Osteoblast (primary cell): ENCODE measurements at regions not wholly inside any gene's neighbourhood (a gene's known extent, or its start where the extent isn't known, plus 50 kb on each side); places are given as distances from the start of the nearest gene placed in this dataset.

Experiments
- DNase-seq: peaks from one replicate; pipeline ENCODE4 v3.0.0; 2011; ENCODE audit warnings: low spot score, mixed read lengths; ENCODE audit not compliant: insufficient read length; ENCODE audit errors: missing footprints
- H2AFZ ChIP-seq: 2 replicates; pipeline ENCODE4 v1.6.0; 2011; ENCODE audit warnings: mild to moderate bottlenecking, low read length
- H3K27ac ChIP-seq: 2 replicates; pipeline ENCODE4 v1.5.1; 2011; ENCODE audit warnings: mild to moderate bottlenecking, low read depth, low read length, moderate library complexity
- H3K27me3 ChIP-seq: 2 replicates; pipeline ENCODE4 v1.6.0; 2012; ENCODE audit warnings: mild to moderate bottlenecking, control low read depth, inconsistent platforms, low read length, moderate library complexity; ENCODE audit not compliant: insufficient read depth
- H3K36me3 ChIP-seq: 2 replicates; pipeline ENCODE4 v1.5.1; 2011; ENCODE audit warnings: mild to moderate bottlenecking, low read length, control low read depth, moderate library complexity; ENCODE audit not compliant: insufficient read depth
- H3K4me1 ChIP-seq: 2 replicates; pipeline ENCODE4 v1.5.1; 2011; ENCODE audit warnings: mild to moderate bottlenecking, low read length, control low read depth, moderate library complexity; ENCODE audit not compliant: insufficient read depth
- H3K4me2 ChIP-seq: 2 replicates; pipeline ENCODE4 v1.6.0; 2011; ENCODE audit warnings: mild to moderate bottlenecking, low read length; ENCODE audit not compliant: insufficient read depth
- H3K4me3 ChIP-seq: fragments of 200-600 bp; sonication (generic); 3 replicates; pipeline ENCODE4 v1.5.1; 2012; ENCODE audit warnings: mild to moderate bottlenecking, low read length, inconsistent platforms; ENCODE audit not compliant: insufficient read depth
- H3K79me2 ChIP-seq: 2 replicates; pipeline ENCODE4 v1.6.0; 2012; ENCODE audit warnings: mild to moderate bottlenecking, low read length, control low read depth, inconsistent platforms; ENCODE audit not compliant: insufficient read depth
- H3K9me3 ChIP-seq: 2 replicates; pipeline ENCODE4 v1.5.1; 2011; ENCODE audit warnings: low read depth, low read length, control low read depth
- H4K20me1 ChIP-seq: 2 replicates; pipeline ENCODE4 v1.6.0; 2012; ENCODE audit warnings: mild to moderate bottlenecking, low read length, control low read depth; ENCODE audit not compliant: insufficient read depth
- TF ChIP-seq, protein P1 (sequence below): IDR thresholded peaks from 2 replicates; pipeline ENCODE4 v1.5.1; 2011; ENCODE audit warnings: mild to moderate bottlenecking, low read depth, low read length, moderate library complexity; ENCODE audit errors: extremely low read depth

- no peaks in the 10 kb centered on the region for H4K20me1 ChIP-seq
- no peaks in the 10 kb centered on the region for H3K4me1 ChIP-seq
- H3K27me3 ChIP-seq, result no peaks in the 10 kb centered on the region
- no peak overlapping the region for H3K27ac ChIP-seq
- DNase-seq, result no peak
- no peak overlapping the region for H2AFZ ChIP-seq
- no peak overlapping the region for H3K4me2 ChIP-seq
- no peaks in the 10 kb centered on the region for H3K36me3 ChIP-seq
- H3K9me3 ChIP-seq, result no peaks in the 10 kb centered on the region
- no peaks in the 10 kb centered on the region for H3K79me2 ChIP-seq
- H3K4me3 ChIP-seq, result no peak overlapping the region
- TF ChIP-seq, protein P1, sequence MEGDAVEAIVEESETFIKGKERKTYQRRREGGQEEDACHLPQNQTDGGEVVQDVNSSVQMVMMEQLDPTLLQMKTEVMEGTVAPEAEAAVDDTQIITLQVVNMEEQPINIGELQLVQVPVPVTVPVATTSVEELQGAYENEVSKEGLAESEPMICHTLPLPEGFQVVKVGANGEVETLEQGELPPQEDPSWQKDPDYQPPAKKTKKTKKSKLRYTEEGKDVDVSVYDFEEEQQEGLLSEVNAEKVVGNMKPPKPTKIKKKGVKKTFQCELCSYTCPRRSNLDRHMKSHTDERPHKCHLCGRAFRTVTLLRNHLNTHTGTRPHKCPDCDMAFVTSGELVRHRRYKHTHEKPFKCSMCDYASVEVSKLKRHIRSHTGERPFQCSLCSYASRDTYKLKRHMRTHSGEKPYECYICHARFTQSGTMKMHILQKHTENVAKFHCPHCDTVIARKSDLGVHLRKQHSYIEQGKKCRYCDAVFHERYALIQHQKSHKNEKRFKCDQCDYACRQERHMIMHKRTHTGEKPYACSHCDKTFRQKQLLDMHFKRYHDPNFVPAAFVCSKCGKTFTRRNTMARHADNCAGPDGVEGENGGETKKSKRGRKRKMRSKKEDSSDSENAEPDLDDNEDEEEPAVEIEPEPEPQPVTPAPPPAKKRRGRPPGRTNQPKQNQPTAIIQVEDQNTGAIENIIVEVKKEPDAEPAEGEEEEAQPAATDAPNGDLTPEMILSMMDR, result no peak
These were observed 326.5 kb upstream of the MAP3K7 start for GRCh38 chr6:90913266-90913960.

DNA sequence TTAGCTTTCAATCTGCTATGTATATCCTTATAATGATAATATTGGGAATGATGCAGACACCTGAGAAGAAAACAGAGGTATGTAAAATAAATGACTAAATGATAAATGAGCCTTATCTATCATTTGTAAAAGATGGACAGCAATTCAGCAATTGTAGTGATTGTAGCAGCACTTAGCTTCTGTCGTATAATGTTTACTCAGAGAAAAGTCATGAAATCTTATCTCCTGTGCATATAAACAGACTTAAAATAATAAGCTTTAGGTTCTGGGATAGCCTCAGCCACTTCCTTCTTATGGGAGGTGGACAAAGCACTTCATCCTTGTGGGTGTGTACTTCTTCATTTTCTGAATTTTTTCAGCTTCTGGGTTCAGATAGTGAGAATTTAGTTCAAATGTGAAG is 324.8 kb upstream of the MAP3K7 start:
- Histone ChIP-seq H4K20me1 (no peaks in the 10 kb centered on the region), H3K79me2 (no peaks in the 10 kb centered on the region), H3K27me3 (no peaks in the 10 kb centered on the region), H3K27ac (no peak overlapping the region), H3K4me1 (no peaks in the 10 kb centered on the region), H3K9me3 (no peaks in the 10 kb centered on the region), H3K4me3 (no peak overlapping the region), H3K36me3 (no peaks in the 10 kb centered on the region), H3K4me2 (no peak overlapping the region), H2AFZ (no peak overlapping the region)
- TF ChIP-seq, protein P1, result no peak
- DNase-seq, result no peak

GRCh38 chr6:90910893-90911292 is 324.0 kb upstream of the MAP3K7 start:
- no peak overlapping the region for H3K4me3 ChIP-seq
- DNase-seq, result no peak
- no peaks in the 10 kb centered on the region for H3K9me3 ChIP-seq
- H2AFZ ChIP-seq, result no peak overlapping the region
- H3K27me3 ChIP-seq, result no peaks in the 10 kb centered on the region
- no peaks in the 10 kb centered on the region for H3K4me1 ChIP-seq
- no peaks in the 10 kb centered on the region for H3K79me2 ChIP-seq
- TF ChIP-seq, protein P1, result no peak
- no peaks in the 10 kb centered on the region for H3K36me3 ChIP-seq
- no peaks in the 10 kb centered on the region for H4K20me1 ChIP-seq
- H3K27ac ChIP-seq, result no peak overlapping the region
- H3K4me2 ChIP-seq, result no peak overlapping the region

GRCh38 chr6:90907931-90908655 is 321.2 kb upstream of the MAP3K7 start:
- TF ChIP-seq, protein P1, result no peak
- no peak overlapping the region for H2AFZ ChIP-seq
- no peak overlapping the region for H3K4me2 ChIP-seq

More at GRCh38 chr6:90907931-90908655, 321.2 kb upstream of the MAP3K7 start:
- no peaks in the 10 kb centered on the region for H4K20me1 ChIP-seq
- H3K4me3 ChIP-seq, result no peak overlapping the region
- H3K9me3 ChIP-seq, result no peaks in the 10 kb centered on the region
- no peaks in the 10 kb centered on the region for H3K79me2 ChIP-seq
- no peaks in the 10 kb centered on the region for H3K27me3 ChIP-seq
- DNase-seq, result no peak
- H3K27ac ChIP-seq, result no peak overlapping the region
- no peaks in the 10 kb centered on the region for H3K4me1 ChIP-seq
- no peaks in the 10 kb centered on the region for H3K36me3 ChIP-seq
